ENCODE measurements at regions not wholly inside any gene's neighbourhood (a gene's known extent, or its start where the extent isn't known, plus 50 kb on each side); places are given as distances from the start of the nearest gene placed in this dataset.
A peak's percentile ranks its signal among the peaks of the same experiment; 100 is the strongest.

DNA sequence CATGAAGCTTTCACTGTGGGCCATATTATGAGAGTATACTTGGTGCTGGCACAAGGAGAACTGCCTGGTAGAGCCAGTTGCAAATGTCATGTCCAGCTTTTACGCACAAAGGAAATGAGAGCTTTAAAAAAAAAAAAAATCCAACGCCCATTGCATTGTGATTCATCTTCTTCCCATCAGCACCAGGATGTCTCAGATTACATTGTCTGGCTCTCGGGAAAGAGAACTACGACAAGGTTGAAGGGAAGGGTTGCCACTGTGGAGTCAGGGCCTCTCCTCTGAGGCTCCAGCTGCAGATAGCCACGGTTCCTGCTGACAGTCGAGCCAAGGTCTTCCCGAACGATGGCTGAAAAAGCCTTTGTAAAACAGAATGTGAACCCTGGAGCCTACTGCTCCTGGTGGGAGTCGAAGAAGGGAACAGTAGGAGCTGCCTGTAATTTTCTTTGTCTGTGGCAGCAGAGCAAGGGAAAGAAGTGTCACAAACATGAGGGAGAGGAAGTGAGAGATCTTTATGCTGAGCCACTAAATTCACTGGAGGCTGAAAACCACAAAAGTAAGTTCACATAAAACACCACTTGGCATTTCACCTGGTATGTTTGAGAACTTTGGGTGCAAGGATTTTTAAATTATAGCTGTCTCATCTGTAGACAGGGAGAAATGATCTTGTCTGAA lies 704.7 kb downstream of the DIAPH3 start:
- TF ChIP-seq, protein P1, sequence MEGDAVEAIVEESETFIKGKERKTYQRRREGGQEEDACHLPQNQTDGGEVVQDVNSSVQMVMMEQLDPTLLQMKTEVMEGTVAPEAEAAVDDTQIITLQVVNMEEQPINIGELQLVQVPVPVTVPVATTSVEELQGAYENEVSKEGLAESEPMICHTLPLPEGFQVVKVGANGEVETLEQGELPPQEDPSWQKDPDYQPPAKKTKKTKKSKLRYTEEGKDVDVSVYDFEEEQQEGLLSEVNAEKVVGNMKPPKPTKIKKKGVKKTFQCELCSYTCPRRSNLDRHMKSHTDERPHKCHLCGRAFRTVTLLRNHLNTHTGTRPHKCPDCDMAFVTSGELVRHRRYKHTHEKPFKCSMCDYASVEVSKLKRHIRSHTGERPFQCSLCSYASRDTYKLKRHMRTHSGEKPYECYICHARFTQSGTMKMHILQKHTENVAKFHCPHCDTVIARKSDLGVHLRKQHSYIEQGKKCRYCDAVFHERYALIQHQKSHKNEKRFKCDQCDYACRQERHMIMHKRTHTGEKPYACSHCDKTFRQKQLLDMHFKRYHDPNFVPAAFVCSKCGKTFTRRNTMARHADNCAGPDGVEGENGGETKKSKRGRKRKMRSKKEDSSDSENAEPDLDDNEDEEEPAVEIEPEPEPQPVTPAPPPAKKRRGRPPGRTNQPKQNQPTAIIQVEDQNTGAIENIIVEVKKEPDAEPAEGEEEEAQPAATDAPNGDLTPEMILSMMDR (IDR thresholded peaks at IDR 0.05) = no peak
- no peak for TF ChIP-seq POLR2A (IDR thresholded peaks at IDR 0.05)
- H3K9me3 ChIP-seq = no peaks in the 10 kb centered on the region
- H3K27me3 ChIP-seq = no peaks in the 10 kb centered on the region
- DNase-seq = peak in 1 of 2 donors; percentile 20
- no peaks in the 10 kb centered on the region for H3K4me1 ChIP-seq
- H3K36me3 ChIP-seq = no peaks in the 10 kb centered on the region
- H3K4me3 ChIP-seq = no peak overlapping the region
- intact Hi-C loops (cut with DNase I; ENCODE audit: low total_unique reads) = no loop called here
- peak overlapping the region; percentile 41 to 47 for H3K27ac ChIP-seq

GRCh38 chr13:59459972-59460371 lies 703.8 kb downstream of the DIAPH3 start:
- no peak for DNase-seq
- H3K27me3 ChIP-seq = no peaks in the 10 kb centered on the region
- intact Hi-C loops (cut with DNase I; ENCODE audit: low total_unique reads) = no loop called here
- TF ChIP-seq POLR2A (IDR thresholded peaks at IDR 0.05) = no peak
- TF ChIP-seq, protein P1 (IDR thresholded peaks at IDR 0.05) = no peak
- H3K36me3 ChIP-seq = no peaks in the 10 kb centered on the region
- H3K4me1 ChIP-seq = no peaks in the 10 kb centered on the region
- H3K27ac ChIP-seq = no peak overlapping the region
- H3K9me3 ChIP-seq = no peaks in the 10 kb centered on the region
- no peak overlapping the region for H3K4me3 ChIP-seq

DNA sequence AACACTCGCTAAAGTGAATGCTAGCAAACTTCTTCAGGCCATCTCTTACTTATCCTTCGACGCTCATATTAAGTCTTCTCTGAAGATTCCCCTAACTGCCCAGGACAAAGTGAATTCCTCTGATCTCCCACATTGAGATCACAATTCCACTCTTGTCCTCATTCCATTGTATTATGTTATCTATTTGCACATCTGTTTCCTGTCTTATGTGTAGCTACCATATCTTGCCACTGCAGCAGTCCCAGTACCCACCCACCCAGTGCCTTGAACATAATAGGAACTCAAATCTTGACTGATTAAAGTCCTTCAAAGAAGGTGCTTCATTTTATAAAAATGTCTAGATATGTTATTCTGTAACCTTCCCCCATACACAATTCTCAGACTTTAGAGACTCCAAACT lies 702.3 kb downstream of the DIAPH3 start:
- no peaks in the 10 kb centered on the region for H3K27me3 ChIP-seq
- no peak overlapping the region for H3K27ac ChIP-seq
- TF ChIP-seq POLR2A (IDR thresholded peaks at IDR 0.05) = no peak
- TF ChIP-seq, protein P1 (IDR thresholded peaks at IDR 0.05) = no peak
- H3K9me3 ChIP-seq = no peaks in the 10 kb centered on the region
- no peak for DNase-seq
- H3K4me1 ChIP-seq = no peaks in the 10 kb centered on the region
- H3K4me3 ChIP-seq = no peak overlapping the region
- H3K36me3 ChIP-seq = no peaks in the 10 kb centered on the region
- intact Hi-C loops (cut with DNase I; ENCODE audit: low total_unique reads) = no loop called here

GRCh38 chr13:59463023-59463422 lies 700.7 kb downstream of the DIAPH3 start:
- intact Hi-C loops (cut with DNase I; ENCODE audit: low total_unique reads) = no loop called here
- H3K27ac ChIP-seq = no peak overlapping the region
- DNase-seq = no peak
- no peaks in the 10 kb centered on the region for H3K27me3 ChIP-seq
- H3K9me3 ChIP-seq = no peaks in the 10 kb centered on the region
- no peaks in the 10 kb centered on the region for H3K36me3 ChIP-seq
- TF ChIP-seq, protein P1 (IDR thresholded peaks at IDR 0.05) = no peak
- no peak for TF ChIP-seq POLR2A (IDR thresholded peaks at IDR 0.05)
- no peak overlapping the region for H3K4me3 ChIP-seq
- H3K4me1 ChIP-seq = no peaks in the 10 kb centered on the region

DNA sequence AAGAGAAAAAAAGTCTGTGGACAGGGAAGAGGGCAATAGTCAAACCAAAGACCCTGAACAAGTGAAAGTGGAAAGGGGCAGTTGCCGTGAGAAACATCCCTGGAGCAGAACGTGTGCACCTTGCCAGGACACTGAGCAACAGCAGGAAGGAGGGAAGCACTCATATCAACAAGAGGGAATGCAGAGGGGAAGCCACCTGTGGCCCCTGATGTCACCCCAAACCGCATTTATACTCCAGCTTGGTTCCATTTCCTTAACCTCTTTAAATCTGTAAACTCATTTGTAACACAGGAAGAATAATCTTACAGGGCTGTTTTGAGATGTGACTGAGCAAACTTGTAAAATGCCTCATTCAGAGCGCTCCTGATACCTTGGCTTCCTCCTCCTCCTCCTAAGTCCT lies 698.8 kb downstream of the DIAPH3 start:
- TF ChIP-seq POLR2A (IDR thresholded peaks at IDR 0.05) = no peak
- intact Hi-C loops (cut with DNase I; ENCODE audit: low total_unique reads) = no loop called here
- no peaks in the 10 kb centered on the region for H3K27me3 ChIP-seq

DNA sequence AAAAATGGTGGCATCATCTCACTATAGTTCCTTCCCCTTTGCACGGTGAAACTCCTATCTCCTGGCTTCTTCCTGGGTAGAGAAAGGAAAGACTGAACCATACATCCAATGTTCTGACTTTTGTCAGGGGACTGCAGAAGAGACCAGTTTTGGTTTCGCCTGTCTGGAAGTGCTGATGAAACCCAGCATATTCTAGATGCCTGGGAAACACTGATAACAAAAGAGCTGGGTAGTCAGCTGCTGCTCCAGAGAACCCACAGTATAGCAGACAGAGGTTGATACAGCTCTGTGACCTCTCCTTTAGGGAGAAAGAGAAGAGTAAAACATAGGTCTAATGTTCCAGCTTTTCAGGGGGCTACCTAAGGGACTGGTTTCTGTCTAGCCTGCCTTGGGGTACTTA lies 695.3 kb downstream of the DIAPH3 start:
- no peak overlapping the region for H3K4me3 ChIP-seq
- intact Hi-C loops (cut with DNase I; ENCODE audit: low total_unique reads) = no loop called here
- DNase-seq = no peak
- H3K9me3 ChIP-seq = no peaks in the 10 kb centered on the region
- no peak overlapping the region for H3K27ac ChIP-seq
- no peaks in the 10 kb centered on the region for H3K36me3 ChIP-seq
- TF ChIP-seq, protein P1 (IDR thresholded peaks at IDR 0.05) = no peak
- no peak for TF ChIP-seq POLR2A (IDR thresholded peaks at IDR 0.05)
- H3K4me1 ChIP-seq = no peaks in the 10 kb centered on the region
- no peaks in the 10 kb centered on the region for H3K27me3 ChIP-seq

More for the DNA sequence above, 698.8 kb downstream of the DIAPH3 start:
- H3K36me3 ChIP-seq = no peaks in the 10 kb centered on the region
- H3K4me3 ChIP-seq = no peak overlapping the region
- no peak overlapping the region for H3K27ac ChIP-seq
- no peak for DNase-seq
- no peaks in the 10 kb centered on the region for H3K9me3 ChIP-seq
- H3K4me1 ChIP-seq = no peaks in the 10 kb centered on the region
